HEK293T (cell line): ENCODE measurements at regions not wholly inside any gene's neighbourhood (a gene's known extent, or its start where the extent isn't known, plus 50 kb on each side); places are given as distances from the start of the nearest gene placed in this dataset.

Experiments
- ELF4 ChIP-seq: fragments of 450-650 bp; IDR thresholded peaks from 2 replicates; pipeline ENCODE4 v1.6.1; 2017; ENCODE audit warnings: antibody characterized with exemption
- FOXA1 ChIP-seq: fragments of 450-650 bp; IDR thresholded peaks from 2 replicates; pipeline ENCODE4 v1.6.1; 2016; ENCODE audit warnings: mild to moderate bottlenecking
- FOXK2 ChIP-seq: fragments of 450-650 bp; IDR thresholded peaks from 2 replicates; pipeline ENCODE4 v1.6.1; 2016; ENCODE audit warnings: mild to moderate bottlenecking
- FOXM1 ChIP-seq: fragments of 450-650 bp; IDR thresholded peaks from 2 replicates; pipeline ENCODE4 v1.6.1; 2017; ENCODE audit warnings: mild to moderate bottlenecking, borderline replicate concordance
- L3MBTL2 ChIP-seq: fragments of 450-650 bp; conservative IDR thresholded peaks from 2 replicates; pipeline ENCODE4 v1.6.1; 2016; ENCODE audit warnings: mild to moderate bottlenecking
- LEF1 ChIP-seq: fragments of 450-650 bp; IDR thresholded peaks from 2 replicates; pipeline ENCODE4 v1.6.1; 2017; ENCODE audit warnings: mild to moderate bottlenecking, borderline replicate concordance
- NFRKB ChIP-seq: fragments of 450-650 bp; IDR thresholded peaks from 2 replicates; pipeline ENCODE4 v1.6.1; 2016; ENCODE audit warnings: mild to moderate bottlenecking, moderate library complexity

DNA sequence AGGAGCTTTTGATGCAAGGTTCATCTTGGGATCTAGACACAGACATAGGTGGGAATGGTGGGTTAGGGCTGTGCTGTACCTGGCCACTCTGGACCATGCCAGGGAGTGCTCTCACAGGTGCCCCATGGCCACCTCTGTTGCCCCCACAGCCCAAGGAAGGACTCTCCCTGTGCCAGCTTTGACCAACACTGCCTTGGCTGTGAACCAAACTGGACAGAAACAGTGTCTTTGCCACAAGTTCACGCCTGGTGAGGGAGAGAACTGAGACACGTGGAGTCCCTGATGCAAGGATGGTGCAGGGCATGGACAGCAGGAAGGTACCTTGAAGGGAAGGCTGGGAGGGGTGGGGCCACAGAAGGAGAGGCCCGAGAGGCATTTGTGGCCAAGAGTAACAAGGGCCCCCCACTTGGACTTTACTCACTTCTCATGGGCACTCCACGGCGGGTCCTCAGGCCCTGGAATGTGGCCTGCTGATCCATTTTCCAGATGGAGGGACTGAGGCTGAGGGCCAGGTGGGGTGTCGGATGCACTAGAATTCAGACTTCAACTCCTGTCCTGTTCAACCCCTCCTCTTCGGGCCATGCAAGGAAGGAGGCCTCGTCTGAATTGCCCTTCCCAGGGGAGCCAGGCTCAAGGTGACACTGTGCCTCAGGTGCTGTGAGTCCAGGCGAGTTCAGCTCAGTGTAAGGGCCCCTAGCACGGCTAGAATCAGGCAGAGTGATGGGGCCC lies 103.3 kb downstream of the YTHDF1 start:
- TF ChIP-seq FOXA1 (no peak), NFRKB (no peak), FOXK2 (no peak), FOXM1 (no peak), ELF4 (no peak), LEF1 (no peak), L3MBTL2 (no peak)
